B cell (primary cell): ENCODE measurements at regions not wholly inside any gene's neighbourhood (a gene's known extent, or its start where the extent isn't known, plus 50 kb on each side); places are given as distances from the start of the nearest gene placed in this dataset.

ENCODE experiments used
- ATAC-seq: fragments of 200-7000 bp; cut with Tn5 transposase; one replicate; pipeline ENCODE4 v1.10.0; 2021; ENCODE audit warnings: low read depth, mild to moderate bottlenecking, moderate number of reproducible peaks, moderate library complexity
- CTCF ChIA-PET: fragments of 350-600 bp; sonication (Branson Sonifier 250); formaldehyde crosslinking; loops from one replicate; lab custom pipeline; 2021; ENCODE audit warnings: antibody characterized with exemption, inconsistent platforms; lab: Charles Lee
- POLR2A ChIA-PET: fragments of 350-600 bp; sonication (Branson Sonifier 250); formaldehyde crosslinking; loops from one replicate; lab custom pipeline; 2021; ENCODE audit warnings: antibody characterized with exemption; lab: Charles Lee
- DNase-seq: peaks from one replicate; pipeline ENCODE4 v3.0.0; 2013
- H2AFZ ChIP-seq: 2 replicates; pipeline ENCODE4 v1.6.1; 2012; ENCODE audit warnings: mild to moderate bottlenecking, low read depth, low read length; ENCODE audit not compliant: insufficient read depth, poor library complexity, severe bottlenecking
- H3K27ac ChIP-seq, 2 donors: 1 replicate in 1 of 2; 2 replicates in 1 of 2; pipeline ENCODE4 v1.5.1; 2012 to 2013; ENCODE audit warnings: low read length in 2 of 2, mild to moderate bottlenecking in 2 of 2, moderate library complexity in 1 of 2
- H3K27me3 ChIP-seq, 4 experiments: fragments of 200-600 bp in 1 of 4; sonication (generic) in 1 of 4; replicated peaks in 1 of 4; 1 replicate in 2 of 4; 2 replicates in 2 of 4; pipeline versions ENCODE4 v1.6.1 to v1.7.0; 2013 to 2016; ENCODE audit warnings: low read length in 3 of 4, mild to moderate bottlenecking in 2 of 4, mixed read lengths in 1 of 4, moderate library complexity in 1 of 4; ENCODE audit not compliant: insufficient read depth in 4 of 4, control insufficient read depth in 3 of 4; ENCODE audit errors: control extremely low read depth in 1 of 4
- H3K36me3 ChIP-seq, 2 experiments: replicated peaks in 1 of 2; 1 replicate in 1 of 2; 2 replicates in 1 of 2; pipeline versions ENCODE4 v1.6.1 to v1.7.1; 2013; ENCODE audit warnings: low read length in 1 of 2; ENCODE audit not compliant: insufficient read depth in 2 of 2, control insufficient read depth in 1 of 2; ENCODE audit errors: control extremely low read depth in 1 of 2, extremely low read depth in 1 of 2
- H3K4me1 ChIP-seq, 2 donors: fragments of 200-600 bp in 1 of 2; sonication (generic) in 1 of 2; 1 replicate in 1 of 2; 2 replicates in 1 of 2; pipeline versions ENCODE4 v1.5.1 to v1.6.1; 2013 to 2017; ENCODE audit warnings: low read length in 2 of 2; ENCODE audit not compliant: control insufficient read depth in 2 of 2, insufficient read depth in 2 of 2
- H3K4me2 ChIP-seq: replicated peaks from 2 replicates; pipeline ENCODE3; 2012; ENCODE audit warnings: mild to moderate bottlenecking, low read depth, low read length; ENCODE audit not compliant: poor library complexity, severe bottlenecking
- H3K4me3 ChIP-seq, 5 experiments: fragments of 200-600 bp in 1 of 5; sonication (generic) in 1 of 5; 1 replicate in 3 of 5; 2 replicates in 2 of 5; pipeline versions ENCODE4 v1.5.1 to v1.7.0; 2011 to 2016; ENCODE audit warnings: low read length in 4 of 5, mild to moderate bottlenecking in 4 of 5, low read depth in 2 of 5, control low read depth in 1 of 5, moderate library complexity in 1 of 5; ENCODE audit not compliant: insufficient read depth in 1 of 5; ENCODE audit errors: control extremely low read depth in 1 of 5, extremely low read depth in 1 of 5
- H3K79me2 ChIP-seq: fragments of 200-600 bp; sonication (generic); one replicate; pipeline ENCODE4 v1.6.0; 2016; ENCODE audit warnings: low read length; ENCODE audit not compliant: control insufficient read depth, insufficient read depth
- H3K9ac ChIP-seq: fragments of 200-600 bp; sonication (generic); 2 replicates; pipeline ENCODE4 v1.6.1; 2017; ENCODE audit warnings: mild to moderate bottlenecking, low read length, moderate library complexity
- H3K9me3 ChIP-seq, 3 donors: one replicate each; pipeline versions ENCODE4 v1.6.1 to v1.7.1; 2013; ENCODE audit warnings: low read length in 2 of 3; ENCODE audit not compliant: control insufficient read depth in 2 of 3, insufficient read depth in 1 of 3; ENCODE audit errors: control extremely low read depth in 1 of 3
- H4K20me1 ChIP-seq: 2 replicates; pipeline ENCODE4 v1.6.0; 2012; ENCODE audit warnings: mild to moderate bottlenecking, low read length; ENCODE audit not compliant: insufficient read depth, control insufficient read depth, poor library complexity, severe bottlenecking
- H3K27ac Mint-ChIP-seq: one replicate; pipeline ENCODE4 v1.8.0; 2021; ENCODE audit warnings: mixed read lengths
- H3K27me3 Mint-ChIP-seq: one replicate; pipeline ENCODE4 v1.8.0; 2021; ENCODE audit warnings: mixed read lengths
- H3K4me1 Mint-ChIP-seq: one replicate; pipeline ENCODE4 v1.8.0; 2021; ENCODE audit warnings: mixed read lengths
- H3K4me3 Mint-ChIP-seq: one replicate; pipeline ENCODE4 v1.8.0; 2021; ENCODE audit warnings: mixed read lengths
- H3K9me3 Mint-ChIP-seq: one replicate; pipeline ENCODE4 v1.8.0; 2022; ENCODE audit warnings: mixed read lengths; ENCODE audit not compliant: insufficient read depth
- CTCF ChIP-seq: fragments of 200-600 bp; IDR thresholded peaks from one replicate; pipeline ENCODE4 v1.8.0; 2022; ENCODE audit warnings: antibody characterized with exemption, mild to moderate bottlenecking
- EZH2 ChIP-seq: IDR thresholded peaks from 2 replicates; pipeline ENCODE4 v1.6.1; 2012; ENCODE audit warnings: borderline replicate concordance, low read depth, mild to moderate bottlenecking, moderate library complexity, low read length; ENCODE audit not compliant: insufficient read depth, poor library complexity, severe bottlenecking
- WGBS: methylation state at CpG from one replicate; pipeline ENCODE4 v1.1.5; 2013; ENCODE audit warnings: missing lambda C conversion rate; ENCODE audit not compliant: insufficient coverage; 5-methylcytosine and 5-hydroxymethylcytosine counted together
- intact Hi-C: fragments of 100-400 bp; cut with micrococcal nuclease; formaldehyde crosslinking; loops from one replicate; pipeline ENCODE4 v1.10.0; 2022

GRCh38 chr2:149767516-149767974, 180.0 kb upstream of the MMADHC start:
- H3K27ac Mint-ChIP-seq: no peak overlapping the region
- Histone ChIP-seq H3K4me3 (no peak overlapping the region), H2AFZ (no peak overlapping the region), H3K9ac (no peak overlapping the region), H3K4me2 (no peak overlapping the region), H3K27ac (no peak overlapping the region), H3K79me2 (no peaks in the 10 kb centered on the region), H3K9me3 (no peaks in the 10 kb centered on the region), H3K36me3 (no peaks in the 10 kb centered on the region), H4K20me1 (no peaks in the 10 kb centered on the region), H3K27me3 (no peaks in the 10 kb centered on the region), H3K4me1 (no peaks in the 10 kb centered on the region)
- intact Hi-C loops: no loop called here
- DNase-seq (no peak), ATAC-seq (no peak)
- H3K27me3 Mint-ChIP-seq: no peaks in the 10 kb centered on the region
- no CpG with 5 or more reads among the region's 3 CpGs for WGBS
- ChIA-PET CTCF (no interaction called here), POLR2A (no interaction called here)
- H3K4me1 Mint-ChIP-seq: no peaks in the 10 kb centered on the region
- no peak overlapping the region for H3K4me3 Mint-ChIP-seq
- TF ChIP-seq EZH2: no peak
- H3K9me3 Mint-ChIP-seq: no peaks in the 10 kb centered on the region

- no peaks in the 10 kb centered on the region for H3K79me2 ChIP-seq
- no peak overlapping the region for H3K4me2 ChIP-seq
- Mint-ChIP-seq H3K27me3 (no peaks in the 10 kb centered on the region), H3K4me1 (no peaks in the 10 kb centered on the region), H3K9me3 (peaks cover 2% of the 10 kb centered on the region), H3K4me3 (no peak overlapping the region), H3K27ac (no peak overlapping the region)
- TF ChIP-seq CTCF (no peak), EZH2 (no peak)
- H3K27me3 ChIP-seq: no peaks in the 10 kb centered on the region
- peaks cover 0 to 1% (median 0%) of the 10 kb centered on the region in 3 donors for H3K9me3 ChIP-seq
- no peak overlapping the region for H3K27ac ChIP-seq
- no peak overlapping the region for H3K9ac ChIP-seq
- intact Hi-C loops: no loop called here
- H4K20me1 ChIP-seq: no peaks in the 10 kb centered on the region
- H3K4me1 ChIP-seq: no peaks in the 10 kb centered on the region
- CTCF ChIA-PET: no interaction called here
- ATAC-seq (no peak), DNase-seq (no peak)
- no peak overlapping the region for H2AFZ ChIP-seq
- no peaks in the 10 kb centered on the region for H3K36me3 ChIP-seq
- POLR2A ChIA-PET: no interaction called here
- H3K4me3 ChIP-seq: no peak overlapping the region
Measured at GRCh38 chr2:149766339-149766738, 178.8 kb upstream of the MMADHC start.
